ENCODE measurements at regions not wholly inside any gene's neighbourhood (a gene's known extent, or its start where the extent isn't known, plus 50 kb on each side); places are given as distances from the start of the nearest gene placed in this dataset.
A peak's percentile ranks its signal among the peaks of the same experiment; 100 is the strongest.

- WGBS, result 99% methylated on average over 4 of the region's 4 CpGs
- Histone ChIP-seq H3K79me1 (replicated peaks; ENCODE audit: low read length, poor library complexity, severe bottlenecking) (no peaks in the 10 kb centered on the region), H2BK12ac (ENCODE audit: low read length in 2 of 2) (no peak overlapping the region), H3K27me3 (ENCODE audit: control insufficient read depth in 1 of 2, insufficient read depth in 1 of 2, low read length in 2 of 2) (no peaks in the 10 kb centered on the region), H2BK5ac (ENCODE audit: low read depth, low read length, poor library complexity, severe bottlenecking) (no peak overlapping the region), H4K8ac (ENCODE audit: low read length) (no peak overlapping the region), H2AK5ac (ENCODE audit: low read length, severe bottlenecking) (no peak overlapping the region), H3K14ac (ENCODE audit: low read length in 2 of 2) (no peak overlapping the region), H3K27ac (ENCODE audit: low read length, poor library complexity, severe bottlenecking) (no peak overlapping the region), H3K4me2 (ENCODE audit: low read length, poor library complexity, severe bottlenecking) (no peak overlapping the region), H2AFZ (ENCODE audit: low read depth, low read length) (no peak overlapping the region), H2BK15ac (ENCODE audit: low read depth, poor library complexity, severe bottlenecking) (no peak overlapping the region), H3K9ac (ENCODE audit: low read length) (peak overlapping the region; percentile 54), H3K23ac (ENCODE audit: low read length in 2 of 2) (no peak overlapping the region), H3K4me3 (ENCODE audit: insufficient read depth in 1 of 2, low read depth in 1 of 2, low read length in 2 of 2) (peak overlapping the region in 1 of 2 experiments; percentile 24), H3K4ac (ENCODE audit: low read depth in 1 of 2, low read length in 2 of 2) (no peak overlapping the region), H3K4me1 (ENCODE audit: control insufficient read depth, insufficient read depth, low read depth, low read length) (no peaks in the 10 kb centered on the region), H4K91ac (ENCODE audit: low read length) (no peak overlapping the region), H2BK120ac (ENCODE audit: low read depth, low read length) (no peak overlapping the region), H3K9me3 (ENCODE audit: control insufficient read depth, low read length) (no peaks in the 10 kb centered on the region), H3K18ac (ENCODE audit: low read depth in 1 of 2, low read length in 2 of 2) (peak overlapping the region in 1 of 2 experiments; percentile 43), H3K36me3 (ENCODE audit: control insufficient read depth in 1 of 2, insufficient read depth in 2 of 2, low read depth in 1 of 2, low read length in 2 of 2) (no peaks in the 10 kb centered on the region)
- DNase-seq, result no peak
These were observed 71.8 kb downstream of the HHEX start for GRCh38 chr10:92761571-92761970.

GRCh38 chr10:92763634-92764155, 73.9 kb downstream of the HHEX start:
- no peaks in the 10 kb centered on the region for H3K36me3 ChIP-seq (ENCODE audit: control insufficient read depth in 1 of 2, insufficient read depth in 2 of 2, low read depth in 1 of 2, low read length in 2 of 2)
- no peak overlapping the region for H4K91ac ChIP-seq (ENCODE audit: low read length)
- H3K9me3 ChIP-seq (ENCODE audit: control insufficient read depth, low read length), result peaks cover 4% of the 10 kb centered on the region
- DNase-seq, result no peak
- H2BK5ac ChIP-seq (ENCODE audit: low read depth, low read length, poor library complexity, severe bottlenecking), result no peak overlapping the region
- H2BK15ac ChIP-seq (ENCODE audit: low read depth, poor library complexity, severe bottlenecking), result no peak overlapping the region
- no peak overlapping the region for H3K27ac ChIP-seq (ENCODE audit: low read length, poor library complexity, severe bottlenecking)
- H3K4me2 ChIP-seq (ENCODE audit: low read length, poor library complexity, severe bottlenecking), result no peak overlapping the region
- H3K4ac ChIP-seq (ENCODE audit: low read depth in 1 of 2, low read length in 2 of 2), result no peak overlapping the region
- 100% methylated on average over 3 of the region's 4 CpGs for WGBS
- H4K8ac ChIP-seq (ENCODE audit: low read length), result no peak overlapping the region
- H2AFZ ChIP-seq (ENCODE audit: low read depth, low read length), result no peak overlapping the region
- no peaks in the 10 kb centered on the region for H3K27me3 ChIP-seq (ENCODE audit: control insufficient read depth in 1 of 2, insufficient read depth in 1 of 2, low read length in 2 of 2)
- no peak overlapping the region for H3K18ac ChIP-seq (ENCODE audit: low read depth in 1 of 2, low read length in 2 of 2)
- no peak overlapping the region for H3K23ac ChIP-seq (ENCODE audit: low read length in 2 of 2)
- H3K4me1 ChIP-seq (ENCODE audit: control insufficient read depth, insufficient read depth, low read depth, low read length), result no peaks in the 10 kb centered on the region
- H2BK120ac ChIP-seq (ENCODE audit: low read depth, low read length), result no peak overlapping the region
- no peak overlapping the region for H3K9ac ChIP-seq (ENCODE audit: low read length)
- H2AK5ac ChIP-seq (ENCODE audit: low read length, severe bottlenecking), result no peak overlapping the region
- no peak overlapping the region for H3K14ac ChIP-seq (ENCODE audit: low read length in 2 of 2)
- no peak overlapping the region for H3K4me3 ChIP-seq (ENCODE audit: insufficient read depth in 1 of 2, low read depth in 1 of 2, low read length in 2 of 2)
- no peak overlapping the region for H2BK12ac ChIP-seq (ENCODE audit: low read length in 2 of 2)
- no peaks in the 10 kb centered on the region for H3K79me1 ChIP-seq (replicated peaks; ENCODE audit: low read length, poor library complexity, severe bottlenecking)

- no peak overlapping the region for H4K91ac ChIP-seq (ENCODE audit: low read length)
- no peak overlapping the region for H3K9ac ChIP-seq (ENCODE audit: low read length)
- no peak for DNase-seq
- H3K36me3 ChIP-seq (ENCODE audit: control insufficient read depth in 1 of 2, insufficient read depth in 2 of 2, low read depth in 1 of 2, low read length in 2 of 2), result no peaks in the 10 kb centered on the region
- H3K23ac ChIP-seq (ENCODE audit: low read length in 2 of 2), result no peak overlapping the region
- H3K79me1 ChIP-seq (replicated peaks; ENCODE audit: low read length, poor library complexity, severe bottlenecking), result no peaks in the 10 kb centered on the region
- no peak overlapping the region for H2BK120ac ChIP-seq (ENCODE audit: low read depth, low read length)
- no peak overlapping the region for H3K18ac ChIP-seq (ENCODE audit: low read depth in 1 of 2, low read length in 2 of 2)
- H3K27me3 ChIP-seq (ENCODE audit: control insufficient read depth in 1 of 2, insufficient read depth in 1 of 2, low read length in 2 of 2), result no peaks in the 10 kb centered on the region
- H2BK12ac ChIP-seq (ENCODE audit: low read length in 2 of 2), result no peak overlapping the region
- H3K4me1 ChIP-seq (ENCODE audit: control insufficient read depth, insufficient read depth, low read depth, low read length), result no peaks in the 10 kb centered on the region
- no peak overlapping the region for H4K8ac ChIP-seq (ENCODE audit: low read length)
- H2AFZ ChIP-seq (ENCODE audit: low read depth, low read length), result no peak overlapping the region
- 100% methylated on average over 2 of the region's 2 CpGs for WGBS
- no peak overlapping the region for H3K4me2 ChIP-seq (ENCODE audit: low read length, poor library complexity, severe bottlenecking)
- no peak overlapping the region for H2BK5ac ChIP-seq (ENCODE audit: low read depth, low read length, poor library complexity, severe bottlenecking)
- H3K14ac ChIP-seq (ENCODE audit: low read length in 2 of 2), result no peak overlapping the region
- no peak overlapping the region for H2AK5ac ChIP-seq (ENCODE audit: low read length, severe bottlenecking)
- H3K4ac ChIP-seq (ENCODE audit: low read depth in 1 of 2, low read length in 2 of 2), result no peak overlapping the region
- no peak overlapping the region for H2BK15ac ChIP-seq (ENCODE audit: low read depth, poor library complexity, severe bottlenecking)
- no peak overlapping the region for H3K27ac ChIP-seq (ENCODE audit: low read length, poor library complexity, severe bottlenecking)
- peaks cover 4% of the 10 kb centered on the region for H3K9me3 ChIP-seq (ENCODE audit: control insufficient read depth, low read length)
- H3K4me3 ChIP-seq (ENCODE audit: insufficient read depth in 1 of 2, low read depth in 1 of 2, low read length in 2 of 2), result no peak overlapping the region
These were observed 76.7 kb downstream of the HHEX start for GRCh38 chr10:92766451-92766850.

GRCh38 chr10:92768104-92768503, 78.3 kb downstream of the HHEX start:
- Histone ChIP-seq H3K4me3 (ENCODE audit: insufficient read depth in 1 of 2, low read depth in 1 of 2, low read length in 2 of 2) (no peak overlapping the region), H3K4ac (ENCODE audit: low read depth in 1 of 2, low read length in 2 of 2) (no peak overlapping the region), H2AFZ (ENCODE audit: low read depth, low read length) (no peak overlapping the region), H3K4me1 (ENCODE audit: control insufficient read depth, insufficient read depth, low read depth, low read length) (no peaks in the 10 kb centered on the region), H3K18ac (ENCODE audit: low read depth in 1 of 2, low read length in 2 of 2) (no peak overlapping the region), H3K27ac (ENCODE audit: low read length, poor library complexity, severe bottlenecking) (no peak overlapping the region), H3K79me1 (replicated peaks; ENCODE audit: low read length, poor library complexity, severe bottlenecking) (no peaks in the 10 kb centered on the region), H2BK15ac (ENCODE audit: low read depth, poor library complexity, severe bottlenecking) (no peak overlapping the region), H2BK12ac (ENCODE audit: low read length in 2 of 2) (no peak overlapping the region), H3K27me3 (ENCODE audit: control insufficient read depth in 1 of 2, insufficient read depth in 1 of 2, low read length in 2 of 2) (no peaks in the 10 kb centered on the region), H2BK120ac (ENCODE audit: low read depth, low read length) (no peak overlapping the region), H4K91ac (ENCODE audit: low read length) (no peak overlapping the region), H2BK5ac (ENCODE audit: low read depth, low read length, poor library complexity, severe bottlenecking) (no peak overlapping the region), H4K8ac (ENCODE audit: low read length) (no peak overlapping the region), H2AK5ac (ENCODE audit: low read length, severe bottlenecking) (no peak overlapping the region), H3K9me3 (ENCODE audit: control insufficient read depth, low read length) (peaks cover 4% of the 10 kb centered on the region), H3K36me3 (ENCODE audit: control insufficient read depth in 1 of 2, insufficient read depth in 2 of 2, low read depth in 1 of 2, low read length in 2 of 2) (no peaks in the 10 kb centered on the region), H3K4me2 (ENCODE audit: low read length, poor library complexity, severe bottlenecking) (no peak overlapping the region), H3K9ac (ENCODE audit: low read length) (no peak overlapping the region), H3K23ac (ENCODE audit: low read length in 2 of 2) (no peak overlapping the region), H3K14ac (ENCODE audit: low read length in 2 of 2) (no peak overlapping the region)
- WGBS, result no CpG with 5 or more reads among the region's 1 CpG
- DNase-seq, result no peak

All from mesenchymal stem cell (in vitro differentiated cells and primary cell).